ENCODE measurements at regions not wholly inside any gene's neighbourhood (a gene's known extent, or its start where the extent isn't known, plus 50 kb on each side); places are given as distances from the start of the nearest gene placed in this dataset.

- no peak for DNase-seq
These were observed 256.7 kb upstream of the IGFBP3 start for GRCh38 chr7:46177821-46178220.

- no peak for DNase-seq
These were observed 254.1 kb upstream of the IGFBP3 start for GRCh38 chr7:46175221-46175620.

GRCh38 chr7:46174196-46174580 lies 253.1 kb upstream of the IGFBP3 start:
- DNase-seq, result no peak

GRCh38 chr7:46173476-46174195 lies 252.6 kb upstream of the IGFBP3 start:
- no peak for DNase-seq

- DNase-seq, result no peak
These were observed 249.7 kb upstream of the IGFBP3 start for GRCh38 chr7:46170792-46171191.

- no peak for DNase-seq
These were observed 248.9 kb upstream of the IGFBP3 start for GRCh38 chr7:46170021-46170420.

- no peak for DNase-seq
These were observed 248.3 kb upstream of the IGFBP3 start for GRCh38 chr7:46169384-46169755.

GRCh38 chr7:46168671-46169383 lies 247.8 kb upstream of the IGFBP3 start:
- DNase-seq, result peak; percentile 25

- DNase-seq, result no peak
These were observed 247.2 kb upstream of the IGFBP3 start for GRCh38 chr7:46168231-46168630.

GRCh38 chr7:46165276-46165675 lies 244.2 kb upstream of the IGFBP3 start:
- no peak for DNase-seq

GRCh38 chr7:46164629-46165028 lies 243.6 kb upstream of the IGFBP3 start:
- no peak for DNase-seq

- peak; percentile 89 for DNase-seq
These were observed 242.2 kb upstream of the IGFBP3 start for GRCh38 chr7:46163246-46163645.

- DNase-seq, result peak; percentile 66
These were observed 241.5 kb upstream of the IGFBP3 start for GRCh38 chr7:46162609-46163008.

- no peak for DNase-seq
These were observed 239.8 kb upstream of the IGFBP3 start for GRCh38 chr7:46160861-46161260.

- no peak for DNase-seq
These were observed 236.9 kb upstream of the IGFBP3 start for GRCh38 chr7:46157931-46158330.

- DNase-seq, result no peak
These were observed 236.3 kb upstream of the IGFBP3 start for GRCh38 chr7:46157404-46157803.

- no peak for DNase-seq
These were observed 235.8 kb upstream of the IGFBP3 start for GRCh38 chr7:46156853-46157252.

- no peak for DNase-seq
These were observed 235.0 kb upstream of the IGFBP3 start for GRCh38 chr7:46156086-46156485.

- DNase-seq, result peak; percentile 64
These were observed 234.3 kb upstream of the IGFBP3 start for GRCh38 chr7:46155367-46155766.

GRCh38 chr7:46153951-46154787 lies 233.1 kb upstream of the IGFBP3 start:
- peak; percentile 43 for DNase-seq

GRCh38 chr7:46153583-46153950 lies 232.5 kb upstream of the IGFBP3 start:
- no peak for DNase-seq

- DNase-seq, result peak; percentile 18
These were observed 231.6 kb upstream of the IGFBP3 start for GRCh38 chr7:46152696-46153095.

GRCh38 chr7:46150721-46151120 lies 229.6 kb upstream of the IGFBP3 start:
- DNase-seq, result no peak

GRCh38 chr7:46150202-46150601 lies 229.1 kb upstream of the IGFBP3 start:
- no peak for DNase-seq
